ENCODE measurements at regions not wholly inside any gene's neighbourhood (a gene's known extent, or its start where the extent isn't known, plus 50 kb on each side); places are given as distances from the start of the nearest gene placed in this dataset.

GRCh38 chr11:25863986-25864385 lies 467.9 kb upstream of the ANO3 start:
- Histone ChIP-seq H3K4me3 (ENCODE audit: low read depth in 2 of 2, low read length in 2 of 2) (no peak overlapping the region), H3K4me1 (ENCODE audit: control insufficient read depth, insufficient read depth, low read length) (no peaks in the 10 kb centered on the region), H3K27me3 (ENCODE audit: control insufficient read depth, insufficient read depth, low read length) (no peaks in the 10 kb centered on the region), H3K36me3 (ENCODE audit: control insufficient read depth, insufficient read depth, low read length) (no peaks in the 10 kb centered on the region), H3K27ac (ENCODE audit: low read length) (no peak overlapping the region), H3K9me3 (ENCODE audit: control insufficient read depth, insufficient read depth, low read depth, low read length) (no peaks in the 10 kb centered on the region)
- no peak for TF ChIP-seq TCF7L2 (IDR thresholded peaks at IDR 0.05; ENCODE audit: low read depth, low read length)
- TF ChIP-seq REST (IDR thresholded peaks at IDR 0.05; ENCODE audit: insufficient read depth in 1 of 2, low read depth in 2 of 2, low read length in 1 of 2), result no peak
- no peak for TF ChIP-seq POLR2AphosphoS5 (IDR thresholded peaks at IDR 0.05; ENCODE audit: low read depth, low read length)
- no peak for TF ChIP-seq CTCF (IDR thresholded peaks at IDR 0.05)
- TF ChIP-seq SIN3A (IDR thresholded peaks at IDR 0.05; ENCODE audit: borderline replicate concordance, insufficient read depth, low read depth, low read length), result no peak
- no TSS peak for BruUV-seq (replicated peaks)
- CTCF ChIA-PET, result no interaction called here
- no peak for DNase-seq (ENCODE audit: low read depth, low spot score)
- no peak for ATAC-seq
- POLR2A ChIA-PET, result no interaction called here
- intact Hi-C loops (cut with micrococcal nuclease; ENCODE audit: unreplicated experiment), result no loop called here
- in situ Hi-C loops (cut with HindIII; ENCODE audit: low pct_unique_long_range_greater_than_20kb, low sequenced_read_pairs), result no loop called here

- POLR2A ChIA-PET, result no interaction called here
- no TSS peak for BruUV-seq (replicated peaks)
- CTCF ChIA-PET, result no interaction called here
- Histone ChIP-seq H3K27me3 (ENCODE audit: control insufficient read depth, insufficient read depth, low read length) (no peaks in the 10 kb centered on the region), H3K27ac (ENCODE audit: low read length) (no peak overlapping the region), H3K36me3 (ENCODE audit: control insufficient read depth, insufficient read depth, low read length) (no peaks in the 10 kb centered on the region), H3K4me3 (ENCODE audit: low read depth in 2 of 2, low read length in 2 of 2) (no peak overlapping the region), H3K9me3 (ENCODE audit: control insufficient read depth, insufficient read depth, low read depth, low read length) (no peaks in the 10 kb centered on the region), H3K4me1 (ENCODE audit: control insufficient read depth, insufficient read depth, low read length) (no peaks in the 10 kb centered on the region)
- TF ChIP-seq TCF7L2 (IDR thresholded peaks at IDR 0.05; ENCODE audit: low read depth, low read length), result no peak
- no peak for TF ChIP-seq SIN3A (IDR thresholded peaks at IDR 0.05; ENCODE audit: borderline replicate concordance, insufficient read depth, low read depth, low read length)
- no peak for TF ChIP-seq REST (IDR thresholded peaks at IDR 0.05; ENCODE audit: insufficient read depth in 1 of 2, low read depth in 2 of 2, low read length in 1 of 2)
- no peak for TF ChIP-seq CTCF (IDR thresholded peaks at IDR 0.05)
- TF ChIP-seq POLR2AphosphoS5 (IDR thresholded peaks at IDR 0.05; ENCODE audit: low read depth, low read length), result no peak
- no peak for ATAC-seq
- in situ Hi-C loops (cut with HindIII; ENCODE audit: low pct_unique_long_range_greater_than_20kb, low sequenced_read_pairs) (no loop called here), intact Hi-C loops (cut with micrococcal nuclease; ENCODE audit: unreplicated experiment) (no loop called here)
- no peak for DNase-seq (ENCODE audit: low read depth, low spot score)
Observed at GRCh38 chr11:25876456-25876965, 455.4 kb upstream of the ANO3 start.
